ENCODE measurements at regions not wholly inside any gene's neighbourhood (a gene's known extent, or its start where the extent isn't known, plus 50 kb on each side); places are given as distances from the start of the nearest gene placed in this dataset.
"Not testable (repeated sequence)": the region's sequence is repeated elsewhere in the genome, so short reads cannot be mapped to it uniquely, and the experiment has no call there.

GRCh38 chr6:58198301-58198700, 880.9 kb downstream of the PRIM2 start:
- DNase-seq (ENCODE audit: low read depth): no peak
- no peaks in the 10 kb centered on the region for H3K36me3 ChIP-seq (ENCODE audit: control insufficient read depth, insufficient read depth, low read length)
- TF ChIP-seq, protein P1, sequence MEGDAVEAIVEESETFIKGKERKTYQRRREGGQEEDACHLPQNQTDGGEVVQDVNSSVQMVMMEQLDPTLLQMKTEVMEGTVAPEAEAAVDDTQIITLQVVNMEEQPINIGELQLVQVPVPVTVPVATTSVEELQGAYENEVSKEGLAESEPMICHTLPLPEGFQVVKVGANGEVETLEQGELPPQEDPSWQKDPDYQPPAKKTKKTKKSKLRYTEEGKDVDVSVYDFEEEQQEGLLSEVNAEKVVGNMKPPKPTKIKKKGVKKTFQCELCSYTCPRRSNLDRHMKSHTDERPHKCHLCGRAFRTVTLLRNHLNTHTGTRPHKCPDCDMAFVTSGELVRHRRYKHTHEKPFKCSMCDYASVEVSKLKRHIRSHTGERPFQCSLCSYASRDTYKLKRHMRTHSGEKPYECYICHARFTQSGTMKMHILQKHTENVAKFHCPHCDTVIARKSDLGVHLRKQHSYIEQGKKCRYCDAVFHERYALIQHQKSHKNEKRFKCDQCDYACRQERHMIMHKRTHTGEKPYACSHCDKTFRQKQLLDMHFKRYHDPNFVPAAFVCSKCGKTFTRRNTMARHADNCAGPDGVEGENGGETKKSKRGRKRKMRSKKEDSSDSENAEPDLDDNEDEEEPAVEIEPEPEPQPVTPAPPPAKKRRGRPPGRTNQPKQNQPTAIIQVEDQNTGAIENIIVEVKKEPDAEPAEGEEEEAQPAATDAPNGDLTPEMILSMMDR (IDR thresholded peaks at IDR 0.05; ENCODE audit: insufficient read depth, low read depth, low read length): no peak
- H3K27me3 ChIP-seq (ENCODE audit: control insufficient read depth, insufficient read depth, low read length): no peaks in the 10 kb centered on the region
- CTCF ChIA-PET: no interaction called here
- H3K4me3 ChIP-seq (ENCODE audit: low read depth, low read length): no peak overlapping the region
- POLR2A ChIA-PET: no interaction called here

DNA sequence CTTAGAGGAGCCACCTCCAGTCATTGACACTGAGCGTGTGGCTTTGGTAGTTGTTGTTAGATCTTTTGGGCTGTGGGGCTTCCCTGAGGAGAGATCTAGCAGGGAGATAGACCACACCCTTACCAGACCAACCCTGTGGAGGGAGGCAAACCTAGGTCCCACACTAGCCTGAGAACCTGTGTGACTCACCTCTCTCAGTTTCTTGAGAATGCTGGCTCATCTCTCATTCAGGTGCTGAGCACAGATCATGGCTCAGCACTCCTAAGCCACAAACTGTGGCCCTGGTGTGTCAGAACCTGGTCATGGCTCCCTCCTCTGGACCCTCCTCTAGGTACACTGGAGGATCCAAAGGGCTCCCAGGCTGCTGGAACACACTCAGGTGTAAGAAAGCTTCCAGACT, 919.7 kb downstream of the PRIM2 start:
- DNase-seq (ENCODE audit: low read depth); H3K27me3 ChIP-seq (ENCODE audit: control insufficient read depth, insufficient read depth, low read length); CTCF ChIA-PET; POLR2A ChIA-PET; H3K4me3 ChIP-seq (ENCODE audit: low read depth, low read length); H3K36me3 ChIP-seq (ENCODE audit: control insufficient read depth, insufficient read depth, low read length): not testable (repeated sequence)

DNA sequence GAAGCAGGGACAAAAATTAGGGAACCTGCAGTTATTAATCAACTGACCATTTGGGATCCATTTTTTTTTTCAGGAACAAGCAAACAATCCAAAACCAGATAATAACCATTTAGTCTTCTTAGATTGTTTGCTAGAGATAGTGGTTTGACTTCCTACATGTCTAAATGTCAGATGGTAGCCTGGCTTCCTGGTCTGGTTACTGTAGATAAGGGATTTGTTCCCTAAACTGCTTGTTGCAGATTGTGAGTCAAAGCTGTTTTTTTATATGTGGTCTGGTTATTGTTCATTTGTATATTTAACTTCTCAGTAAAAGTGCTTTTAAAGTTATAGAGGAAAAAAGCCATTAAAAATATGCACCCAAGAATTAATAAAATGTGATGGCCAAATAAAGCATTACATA, 921.0 kb downstream of the PRIM2 start:
- CTCF ChIA-PET; H3K27me3 ChIP-seq (ENCODE audit: control insufficient read depth, insufficient read depth, low read length); H3K4me3 ChIP-seq (ENCODE audit: low read depth, low read length); DNase-seq (ENCODE audit: low read depth); H3K36me3 ChIP-seq (ENCODE audit: control insufficient read depth, insufficient read depth, low read length); POLR2A ChIA-PET: not testable (repeated sequence)

- H3K27me3 ChIP-seq (ENCODE audit: control insufficient read depth, insufficient read depth, low read length); H3K36me3 ChIP-seq (ENCODE audit: control insufficient read depth, insufficient read depth, low read length); POLR2A ChIA-PET; H3K4me3 ChIP-seq (ENCODE audit: low read depth, low read length); CTCF ChIA-PET; DNase-seq (ENCODE audit: low read depth): not testable (repeated sequence)
Measured at GRCh38 chr6:58257625-58258024, 940.2 kb downstream of the PRIM2 start.

- no peak for DNase-seq (ENCODE audit: low read depth)
- Histone ChIP-seq H3K36me3 (ENCODE audit: control insufficient read depth, insufficient read depth, low read length) (no peaks in the 10 kb centered on the region), H3K4me3 (ENCODE audit: low read depth, low read length) (no peak overlapping the region), H3K27me3 (ENCODE audit: control insufficient read depth, insufficient read depth, low read length) (no peaks in the 10 kb centered on the region)
- ChIA-PET POLR2A (no interaction called here), CTCF (no interaction called here)
- TF ChIP-seq, protein P1 (IDR thresholded peaks at IDR 0.05; ENCODE audit: insufficient read depth, low read depth, low read length): no peak
Measured at GRCh38 chr6:58290177-58290576, 972.7 kb downstream of the PRIM2 start.

GRCh38 chr6:58291319-58291718, 973.9 kb downstream of the PRIM2 start:
- H3K4me3 ChIP-seq (ENCODE audit: low read depth, low read length); POLR2A ChIA-PET; CTCF ChIA-PET; H3K36me3 ChIP-seq (ENCODE audit: control insufficient read depth, insufficient read depth, low read length); DNase-seq (ENCODE audit: low read depth); H3K27me3 ChIP-seq (ENCODE audit: control insufficient read depth, insufficient read depth, low read length): not testable (repeated sequence)

- H3K4me3 ChIP-seq (ENCODE audit: low read depth, low read length); POLR2A ChIA-PET; H3K36me3 ChIP-seq (ENCODE audit: control insufficient read depth, insufficient read depth, low read length); DNase-seq (ENCODE audit: low read depth); CTCF ChIA-PET; H3K27me3 ChIP-seq (ENCODE audit: control insufficient read depth, insufficient read depth, low read length): not testable (repeated sequence)
Measured at GRCh38 chr6:58307901-58308300, 990.5 kb downstream of the PRIM2 start.

- POLR2A ChIA-PET; H3K4me3 ChIP-seq (ENCODE audit: low read depth, low read length); DNase-seq (ENCODE audit: low read depth); H3K36me3 ChIP-seq (ENCODE audit: control insufficient read depth, insufficient read depth, low read length); CTCF ChIA-PET; H3K27me3 ChIP-seq (ENCODE audit: control insufficient read depth, insufficient read depth, low read length): not testable (repeated sequence)
Measured at GRCh38 chr6:58332108-58332507, 1014.7 kb downstream of the PRIM2 start.

- H3K4me3 ChIP-seq (ENCODE audit: low read depth, low read length); CTCF ChIA-PET; H3K27me3 ChIP-seq (ENCODE audit: control insufficient read depth, insufficient read depth, low read length); DNase-seq (ENCODE audit: low read depth); POLR2A ChIA-PET; H3K36me3 ChIP-seq (ENCODE audit: control insufficient read depth, insufficient read depth, low read length): not testable (repeated sequence)
Measured at GRCh38 chr6:58342287-58342686, 1024.9 kb downstream of the PRIM2 start.

DNA sequence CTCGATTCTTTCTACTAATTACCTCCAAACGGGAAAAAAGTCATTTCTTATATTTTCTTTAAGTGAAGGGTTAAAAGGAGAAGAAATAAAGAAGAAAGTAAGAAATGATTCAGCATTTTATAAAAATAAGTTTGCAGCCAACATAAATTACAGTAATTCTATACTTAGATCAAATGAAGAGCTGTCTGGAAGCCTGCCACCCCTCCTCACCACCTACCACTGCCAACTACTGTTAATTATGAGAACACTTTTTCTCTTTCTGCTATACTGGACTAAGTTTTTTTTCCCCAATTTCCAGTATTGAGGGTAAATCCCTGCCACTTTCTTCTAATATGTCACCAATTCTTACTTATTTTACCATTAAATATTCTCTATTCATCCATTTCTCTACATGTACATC, 1030.1 kb downstream of the PRIM2 start:
- H3K4me3 ChIP-seq (ENCODE audit: low read depth, low read length); H3K36me3 ChIP-seq (ENCODE audit: control insufficient read depth, insufficient read depth, low read length); POLR2A ChIA-PET; DNase-seq (ENCODE audit: low read depth); CTCF ChIA-PET; H3K27me3 ChIP-seq (ENCODE audit: control insufficient read depth, insufficient read depth, low read length): not testable (repeated sequence)

DNA sequence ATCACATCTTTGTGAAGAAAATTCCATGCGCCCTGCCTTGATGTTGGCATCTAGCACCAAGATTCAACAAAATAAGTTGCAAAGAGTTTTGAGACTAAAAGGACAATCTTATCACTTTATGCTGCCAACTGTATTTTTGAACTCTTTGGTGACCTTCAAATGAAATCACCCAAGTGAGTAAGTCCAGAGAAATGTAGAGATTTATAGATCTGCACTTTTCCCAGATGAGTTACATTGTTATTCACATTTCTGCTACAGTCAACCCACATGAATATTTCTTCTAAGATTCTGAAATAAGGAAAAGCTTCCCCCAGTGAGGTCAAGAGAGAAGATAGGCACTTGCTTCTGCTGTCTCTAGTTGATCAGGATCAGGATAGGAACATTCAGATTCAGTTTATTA, 1034.2 kb downstream of the PRIM2 start:
- H3K36me3 ChIP-seq (ENCODE audit: control insufficient read depth, insufficient read depth, low read length); CTCF ChIA-PET; DNase-seq (ENCODE audit: low read depth); POLR2A ChIA-PET; H3K27me3 ChIP-seq (ENCODE audit: control insufficient read depth, insufficient read depth, low read length); H3K4me3 ChIP-seq (ENCODE audit: low read depth, low read length): not testable (repeated sequence)

DNA sequence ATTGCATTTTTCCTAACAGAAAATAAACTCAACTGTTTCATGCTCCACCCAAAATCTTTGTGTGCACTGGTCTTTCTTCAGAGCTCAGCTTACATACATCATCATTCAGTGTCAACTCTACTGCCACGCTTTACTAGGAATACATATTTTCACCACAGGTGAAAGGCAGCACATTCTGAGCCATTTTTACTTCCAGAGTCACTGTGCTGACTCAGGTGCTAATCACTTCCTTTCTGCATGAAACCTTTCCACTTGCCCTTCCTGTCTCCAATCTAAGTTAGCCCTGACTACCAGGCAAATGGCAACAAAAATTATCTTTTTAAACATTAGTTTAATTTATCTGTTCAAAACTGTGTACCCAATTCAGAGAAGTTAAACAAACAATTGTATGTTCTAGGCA, 1041.0 kb downstream of the PRIM2 start:
- POLR2A ChIA-PET; DNase-seq (ENCODE audit: low read depth); H3K4me3 ChIP-seq (ENCODE audit: low read depth, low read length); H3K27me3 ChIP-seq (ENCODE audit: control insufficient read depth, insufficient read depth, low read length); H3K36me3 ChIP-seq (ENCODE audit: control insufficient read depth, insufficient read depth, low read length): not testable (repeated sequence)
- CTCF ChIA-PET: interaction anchor here (1.2 kb wide), 1 partner anchor 10 kb away, joined by 3 read pairs; no protein-coding TSS in a partner anchor
